COR-L47 (cell line): ENCODE measurements at regions not wholly inside any gene's neighbourhood (a gene's known extent, or its start where the extent isn't known, plus 50 kb on each side); places are given as distances from the start of the nearest gene placed in this dataset.

ENCODE experiments used
- DNase-seq: peaks from one replicate; lab custom pipeline; 2025; lab: John Stamatoyannopoulos, UW

DNA sequence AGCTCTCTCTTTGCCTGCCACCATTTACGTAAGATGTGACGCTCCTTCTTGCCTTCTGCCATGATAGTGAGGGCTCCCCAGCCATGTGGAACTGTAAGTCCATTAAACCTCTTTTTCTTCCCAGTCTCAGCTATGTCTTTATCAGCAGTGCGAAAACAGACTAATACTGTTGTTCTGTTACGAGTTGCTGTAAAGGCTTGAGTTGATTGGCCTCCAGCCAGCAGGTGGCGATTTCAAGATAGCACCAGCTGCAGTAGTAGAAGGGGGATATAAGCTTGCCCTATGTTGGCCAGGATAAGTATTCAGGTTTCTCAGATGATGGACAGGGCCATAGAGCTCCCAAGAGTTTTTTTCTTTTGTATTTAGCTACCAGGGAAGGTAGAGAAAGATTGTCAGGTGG lies 385.5 kb downstream of the MZT1 start:
- DNase-seq = no peak

DNA sequence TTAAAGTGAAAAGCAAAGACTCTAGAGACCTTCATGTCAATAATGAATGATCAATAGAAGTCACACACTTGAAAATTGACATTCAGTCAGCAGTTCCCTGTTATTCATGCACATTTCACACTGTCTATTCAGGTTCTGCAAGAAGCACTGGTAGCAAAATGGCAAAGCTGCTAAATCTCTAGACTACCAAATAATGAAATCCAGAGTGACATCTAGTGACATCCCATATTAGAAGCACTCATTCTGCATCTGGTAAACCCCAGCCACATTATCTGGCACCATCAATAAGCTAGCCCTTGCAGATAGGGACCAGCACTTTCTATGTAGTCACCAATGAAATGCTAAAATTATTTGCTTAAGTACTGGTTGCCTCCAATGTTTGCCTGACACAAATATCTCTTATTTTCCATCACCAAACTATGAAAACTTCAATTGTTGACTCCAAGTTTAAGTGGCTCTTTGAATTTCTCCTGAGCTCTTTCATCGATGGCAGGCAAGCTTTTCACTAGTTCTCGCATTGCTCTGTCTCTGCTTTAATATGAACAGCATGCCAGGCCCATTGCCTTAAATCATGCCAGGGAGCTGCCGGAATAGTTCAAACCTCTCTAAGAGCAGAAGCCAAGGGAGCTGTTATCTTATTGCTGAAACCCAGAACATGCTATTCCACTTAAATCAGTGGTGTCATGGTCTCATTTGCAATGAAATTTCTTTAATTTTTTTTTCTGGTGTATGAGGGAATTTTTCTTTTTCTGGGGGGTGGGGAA lies 409.9 kb downstream of the MZT1 start:
- DNase-seq = peak; percentile 14

DNA sequence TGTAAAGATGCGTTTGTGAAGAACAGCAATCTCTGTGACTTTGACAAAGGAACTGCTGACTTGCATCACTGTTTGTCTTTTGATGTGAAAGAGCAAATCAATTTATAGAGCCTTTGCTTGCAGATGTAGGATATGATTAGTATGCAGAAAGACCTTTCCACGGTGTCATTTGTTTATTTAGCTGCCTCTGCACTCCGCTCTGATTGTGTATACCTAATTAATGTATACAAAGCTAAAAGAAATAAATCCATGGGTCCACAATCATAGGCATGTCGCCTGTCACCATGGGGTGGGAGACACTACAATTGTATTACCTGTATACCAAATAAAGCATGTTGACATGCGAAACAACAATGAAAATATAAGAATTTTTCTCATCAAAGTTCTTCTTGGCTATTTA lies 410.7 kb downstream of the MZT1 start:
- DNase-seq = peak; percentile 84

DNA sequence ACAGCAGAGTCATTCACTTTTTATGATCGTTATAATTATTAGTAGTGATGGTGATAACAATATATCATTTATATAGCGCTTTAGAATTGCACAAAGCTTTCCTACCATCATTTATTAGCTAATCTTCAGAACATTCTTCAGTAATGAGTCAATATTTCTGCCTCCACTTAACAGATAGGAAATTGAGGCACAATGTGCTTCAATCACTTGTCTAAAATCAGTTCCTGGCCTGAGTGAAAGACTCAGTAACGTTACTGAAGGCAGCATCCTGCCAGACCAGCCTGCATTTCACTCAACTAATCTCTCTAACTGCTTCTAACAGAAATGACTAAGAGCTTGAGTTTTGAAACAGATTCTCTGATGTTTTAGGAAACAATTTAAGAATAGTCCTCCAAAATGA lies 412.1 kb downstream of the MZT1 start:
- DNase-seq = no peak

DNA sequence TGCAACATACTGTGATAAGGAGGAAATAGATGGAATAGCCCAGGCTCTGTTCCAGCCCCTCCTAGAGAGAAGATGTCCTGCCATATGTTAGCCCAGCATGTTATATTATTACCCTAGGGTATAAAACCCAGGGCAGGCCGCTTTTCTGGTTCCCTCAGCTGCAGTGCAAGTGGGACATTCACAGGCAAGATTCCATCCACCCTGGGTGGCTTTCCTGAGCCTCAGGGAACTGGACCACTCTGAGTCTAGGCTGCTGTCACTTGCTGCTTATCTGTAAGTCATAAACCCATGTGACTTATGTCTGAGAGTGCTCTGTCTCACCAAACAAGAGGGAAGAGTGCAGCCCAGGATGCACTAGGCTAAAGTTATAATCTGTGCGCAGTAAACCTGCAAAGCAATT lies 413.2 kb downstream of the MZT1 start:
- no peak for DNase-seq

DNA sequence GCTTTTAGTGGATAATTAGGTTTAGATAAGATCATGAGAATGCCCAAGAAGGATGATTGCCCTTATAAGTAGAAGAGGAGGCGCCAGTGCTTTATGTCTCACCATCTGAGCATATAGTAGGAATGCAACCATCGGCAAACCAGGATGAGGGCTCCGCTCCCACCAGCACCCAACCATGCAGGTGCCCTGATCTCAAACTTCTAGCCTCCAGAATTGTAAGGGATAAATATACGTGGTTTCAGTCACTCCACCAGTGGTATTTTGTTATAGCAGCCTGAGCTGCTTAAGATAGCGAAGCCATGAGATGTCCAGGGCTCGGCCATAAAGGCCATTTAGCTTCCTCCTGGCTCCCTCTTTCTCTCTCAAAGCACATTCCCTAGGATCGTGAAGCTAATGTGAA lies 413.9 kb downstream of the MZT1 start:
- DNase-seq = no peak

DNA sequence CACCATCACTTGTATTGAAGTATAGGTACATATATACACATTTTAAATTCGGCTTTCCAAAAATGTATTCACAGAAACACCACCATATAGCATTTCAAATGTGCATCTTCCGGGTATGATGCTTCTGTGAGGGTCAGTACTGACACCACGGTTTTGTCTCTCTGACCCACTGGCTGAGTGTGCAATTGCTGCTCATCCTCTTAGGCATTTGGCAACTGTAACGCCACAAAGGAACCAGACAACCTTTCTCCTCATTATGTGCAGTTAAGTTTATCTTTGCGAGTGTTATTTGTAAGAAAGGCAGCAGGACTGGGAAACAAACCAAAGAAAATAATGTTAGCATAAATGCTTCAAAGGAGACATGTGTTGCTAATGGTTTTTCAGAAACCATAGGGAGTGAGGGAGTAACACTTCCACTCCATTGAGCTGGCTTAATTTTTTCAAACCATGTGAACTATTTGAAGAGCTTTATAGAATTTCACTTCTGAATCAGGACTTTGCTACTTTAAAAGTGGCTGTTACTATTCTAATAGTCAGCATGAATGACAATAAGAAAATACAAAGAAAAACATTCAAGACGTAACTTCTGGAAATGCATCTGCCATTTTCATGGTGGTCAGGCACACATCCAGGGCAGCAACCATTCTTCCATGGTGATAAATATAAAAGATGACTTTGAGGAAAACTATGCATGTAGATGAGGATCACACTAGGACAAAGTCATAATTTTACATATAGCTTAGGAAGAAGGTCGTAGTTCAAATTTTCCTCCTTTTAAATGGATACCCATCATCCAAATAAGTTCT lies 423.3 kb downstream of the MZT1 start:
- DNase-seq = no peak

DNA sequence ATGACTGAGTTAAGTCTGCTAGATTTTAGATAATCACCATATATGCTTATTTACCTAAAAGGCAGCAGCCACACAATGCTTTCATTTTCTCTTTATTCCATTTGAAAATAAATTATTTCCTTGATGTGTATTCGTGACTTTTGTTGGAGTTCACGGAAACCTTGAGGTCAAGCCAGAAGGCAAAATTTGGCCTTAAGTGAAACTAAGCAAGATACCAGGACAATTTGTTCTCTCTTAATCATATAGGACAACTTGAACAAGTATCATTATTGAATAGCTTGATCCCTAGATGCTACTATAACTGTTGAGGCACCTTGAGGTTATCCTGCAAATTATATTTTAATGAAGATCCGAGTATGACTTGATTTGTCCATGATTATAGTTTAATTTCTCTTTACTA lies 429.2 kb upstream of the DACH1 start:
- DNase-seq = no peak

DNA sequence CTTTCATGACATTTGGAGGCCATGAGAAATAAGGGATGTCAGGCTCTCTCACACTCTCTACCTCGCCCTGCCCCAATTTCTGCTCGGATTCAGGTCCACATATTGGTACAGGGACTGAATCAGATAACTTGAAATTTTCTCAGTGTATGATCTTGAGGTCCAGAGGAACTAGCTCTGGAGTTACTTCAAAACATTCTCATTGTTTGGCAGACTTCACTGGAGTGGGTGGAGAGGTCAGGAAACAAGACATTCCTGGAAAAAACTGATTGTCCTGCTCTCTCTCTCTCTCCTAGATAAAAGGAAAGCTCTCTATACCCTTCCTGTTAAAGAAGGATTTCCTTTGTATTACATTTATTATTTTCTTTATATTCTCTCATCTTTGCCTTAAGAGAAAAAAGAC lies 428.1 kb upstream of the DACH1 start:
- DNase-seq = no peak

DNA sequence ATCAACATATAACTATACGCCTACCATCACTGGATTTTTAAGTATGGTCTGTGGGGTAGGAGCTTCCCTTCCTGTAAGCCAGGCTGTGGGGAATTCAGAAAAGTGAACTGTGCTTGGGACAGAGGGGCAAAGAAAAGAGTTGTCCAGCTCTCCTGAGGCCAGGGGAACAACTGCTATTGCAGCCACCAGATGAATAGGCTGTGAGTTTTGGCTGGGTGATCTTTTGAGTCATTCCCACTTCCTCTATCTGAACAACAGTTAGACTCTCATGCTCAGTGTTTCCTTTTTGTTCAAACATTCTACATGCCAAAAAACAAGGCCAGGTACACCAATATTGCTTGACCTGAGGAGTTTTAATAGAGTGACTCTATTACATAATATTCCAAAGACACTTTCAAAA lies 426.2 kb upstream of the DACH1 start:
- no peak for DNase-seq

DNA sequence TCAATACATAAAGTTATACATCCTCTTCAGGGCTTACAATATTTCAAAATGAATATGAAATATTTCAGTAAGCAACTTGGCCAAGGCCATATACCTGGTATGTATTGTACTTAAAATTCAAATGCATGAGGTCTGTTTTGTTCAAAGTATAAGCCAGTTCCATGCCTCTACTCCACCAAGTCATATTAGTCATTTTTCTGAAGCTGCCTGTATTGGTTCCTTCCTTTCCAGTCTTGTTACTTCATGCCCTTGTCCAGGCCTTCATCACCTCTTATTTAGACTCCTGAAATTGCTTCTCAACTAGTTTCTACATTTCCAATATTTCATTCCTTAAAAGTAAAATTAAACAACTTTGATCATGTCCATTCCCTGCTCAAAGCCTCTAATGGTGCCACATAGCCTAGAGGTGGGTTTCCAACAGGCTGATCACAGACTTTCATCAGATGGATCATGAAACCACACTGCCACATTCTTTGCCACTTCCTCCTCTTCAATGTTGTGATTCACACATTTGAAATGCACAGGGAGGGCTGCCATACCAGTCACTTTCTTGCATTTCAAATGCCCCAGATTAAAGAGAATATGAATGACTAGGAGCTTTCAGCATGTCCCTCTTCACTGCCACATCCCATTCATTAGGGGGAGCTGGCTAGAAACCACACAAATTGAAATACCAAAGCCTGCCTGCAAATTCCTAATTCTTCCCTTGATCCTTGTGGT lies 424.1 kb upstream of the DACH1 start:
- DNase-seq = no peak

DNA sequence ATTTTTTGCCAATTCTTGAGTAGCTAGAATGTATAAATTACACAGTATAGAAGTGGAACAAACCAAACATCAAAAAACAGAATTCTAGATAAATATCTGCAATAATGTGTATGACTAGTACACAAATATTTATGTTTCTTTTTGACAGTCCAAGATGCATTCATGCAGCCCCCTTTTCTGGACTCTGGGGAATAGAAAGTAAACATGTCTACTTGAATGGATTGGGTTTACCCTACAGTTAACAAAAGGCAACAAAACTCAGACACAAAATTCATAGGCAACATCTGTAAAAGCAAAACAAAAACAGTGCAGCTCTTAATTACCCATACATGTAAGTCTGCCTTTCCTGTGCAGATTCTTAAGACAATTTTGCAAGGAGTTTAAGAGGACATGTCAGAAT lies 419.4 kb upstream of the DACH1 start:
- no peak for DNase-seq

DNA sequence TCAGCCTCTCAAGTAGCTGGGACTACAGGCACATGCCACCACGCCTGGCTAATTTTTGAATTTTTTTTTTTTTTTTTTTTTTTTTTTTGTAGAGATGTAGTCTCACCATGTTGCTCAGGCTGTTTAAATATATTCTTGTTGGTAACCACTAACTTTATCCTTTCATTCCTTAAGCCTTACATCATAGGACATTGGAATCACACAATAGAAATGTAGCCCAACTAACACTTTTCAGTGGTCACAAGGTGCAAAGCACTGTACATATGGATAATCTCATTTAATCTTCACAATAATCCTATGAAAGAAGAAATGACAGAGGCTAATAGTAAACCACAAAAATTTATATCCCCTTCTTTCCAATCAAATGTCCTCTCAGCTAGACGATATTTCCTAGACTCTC lies 417.8 kb upstream of the DACH1 start:
- DNase-seq = no peak

DNA sequence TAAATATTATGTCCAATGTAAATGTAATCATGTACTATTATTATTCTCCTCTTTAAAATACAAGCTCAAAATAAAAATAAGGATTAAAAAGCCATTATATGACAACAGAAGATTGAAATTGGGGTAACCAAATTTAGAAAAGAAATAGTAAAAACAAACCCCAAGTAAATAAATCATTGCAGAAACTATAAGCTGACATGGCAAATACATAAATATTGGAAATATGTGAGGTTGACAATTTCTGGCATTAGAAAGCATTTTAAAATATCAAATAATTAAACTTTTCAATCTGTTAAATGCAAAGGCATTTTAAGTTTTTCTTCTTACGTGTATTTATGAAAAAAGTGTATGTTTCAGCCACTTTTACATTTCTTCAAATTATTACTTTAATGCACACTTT lies 394.7 kb upstream of the DACH1 start:
- DNase-seq = no peak

DNA sequence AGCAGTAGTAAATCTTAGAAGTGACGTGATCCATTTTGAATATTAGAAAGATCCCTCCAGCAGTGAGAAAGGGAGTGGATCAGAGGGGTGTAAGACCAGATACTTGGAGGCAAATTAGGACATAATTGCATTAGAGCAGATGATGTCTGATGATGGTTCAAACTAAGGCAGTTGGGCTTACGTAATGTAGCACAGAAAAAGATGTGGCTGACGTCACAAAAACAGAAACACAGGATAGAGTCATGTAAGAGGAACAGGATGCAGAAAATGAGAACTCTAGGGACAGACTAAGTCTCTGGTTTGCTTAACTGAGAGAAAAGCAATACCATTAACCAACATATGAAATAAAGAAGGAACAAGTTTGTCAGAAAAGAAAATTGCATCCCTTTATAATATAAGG lies 392.5 kb upstream of the DACH1 start:
- DNase-seq = no peak

DNA sequence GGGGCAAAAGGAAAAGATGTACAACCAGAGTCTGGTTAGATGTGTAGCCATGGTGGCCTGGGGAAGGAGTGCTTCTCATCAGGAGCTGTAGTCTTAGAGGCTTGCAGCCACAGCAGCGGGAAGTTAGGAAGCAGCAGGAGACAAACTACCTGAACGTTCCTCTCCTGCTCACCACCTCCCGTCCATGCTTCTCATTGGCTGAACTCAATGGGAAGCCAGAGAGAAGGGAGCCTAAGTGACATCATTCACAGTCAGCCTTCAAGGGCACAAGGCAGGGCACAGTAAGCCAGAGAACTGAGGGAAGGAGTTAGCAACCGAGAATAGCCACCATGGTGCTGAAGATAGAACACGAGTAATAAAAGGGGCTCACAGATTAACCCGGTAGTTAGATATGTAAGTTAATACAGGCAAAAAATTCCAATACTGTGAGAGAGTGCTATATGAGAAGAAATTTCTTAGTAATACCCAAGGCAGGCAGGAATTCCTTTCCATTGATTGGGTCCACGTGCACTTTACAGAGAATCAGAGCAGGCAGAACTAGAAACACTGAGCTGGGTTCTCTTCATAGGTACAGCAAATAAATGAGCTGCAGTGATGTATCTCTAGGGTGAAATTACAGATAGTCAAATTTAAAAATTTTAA lies 391.5 kb upstream of the DACH1 start:
- DNase-seq = no peak

DNA sequence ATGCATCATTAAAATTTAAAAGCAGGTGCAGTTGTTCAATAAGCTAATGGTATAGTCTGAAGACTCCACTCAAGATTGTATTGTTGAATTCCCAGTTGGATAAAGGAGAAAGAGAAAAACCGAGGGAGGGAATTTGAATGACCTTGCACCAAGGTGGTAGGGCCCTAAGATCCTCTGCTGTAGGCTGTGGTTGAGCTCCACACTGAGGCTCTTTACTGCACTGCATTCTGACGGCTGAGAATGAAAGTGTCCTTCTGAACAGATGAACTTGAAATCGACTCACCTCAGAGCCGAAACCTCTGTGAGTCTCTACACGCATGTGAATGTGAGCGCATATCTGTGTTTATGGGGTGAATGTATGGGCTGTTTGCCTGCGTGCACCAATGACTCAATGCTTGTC lies 388.9 kb upstream of the DACH1 start:
- DNase-seq = peak; percentile 67

DNA sequence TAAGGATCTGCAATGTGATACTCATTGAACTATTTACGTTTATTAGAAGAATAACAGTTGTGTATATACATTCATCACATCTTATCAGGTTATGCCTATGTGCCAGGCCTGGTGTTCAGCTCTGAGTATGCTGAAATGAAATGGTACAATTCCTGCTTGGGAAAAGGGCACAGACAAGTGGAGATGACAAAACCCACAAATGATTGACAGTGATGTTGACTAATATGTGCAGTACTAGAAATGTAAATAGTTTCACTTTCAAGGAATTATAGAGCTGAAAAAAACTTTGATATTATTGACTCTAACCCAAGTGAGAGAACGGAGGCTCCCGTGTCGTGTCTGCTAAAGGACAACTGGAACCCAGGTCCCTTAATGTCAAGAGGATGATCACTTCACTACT lies 386.8 kb upstream of the DACH1 start:
- no peak for DNase-seq

DNA sequence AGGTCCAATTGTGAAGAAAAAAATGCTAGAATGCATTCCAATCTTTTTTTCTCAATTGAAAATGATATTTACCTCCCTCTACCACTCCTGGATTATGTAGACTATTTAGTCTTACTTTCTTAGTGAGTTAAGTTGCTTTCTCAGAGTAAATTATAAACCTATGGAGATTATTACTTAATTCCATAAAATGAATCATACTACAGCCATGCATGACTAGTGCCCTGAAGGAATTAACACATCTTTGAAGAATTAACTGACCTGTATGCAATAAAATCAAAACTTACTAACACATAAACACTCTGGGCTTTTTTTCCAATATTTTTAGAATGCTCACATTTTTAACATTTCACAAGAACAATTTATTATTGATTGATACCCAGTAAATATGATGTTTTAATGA lies 379.4 kb upstream of the DACH1 start:
- no peak for DNase-seq

DNA sequence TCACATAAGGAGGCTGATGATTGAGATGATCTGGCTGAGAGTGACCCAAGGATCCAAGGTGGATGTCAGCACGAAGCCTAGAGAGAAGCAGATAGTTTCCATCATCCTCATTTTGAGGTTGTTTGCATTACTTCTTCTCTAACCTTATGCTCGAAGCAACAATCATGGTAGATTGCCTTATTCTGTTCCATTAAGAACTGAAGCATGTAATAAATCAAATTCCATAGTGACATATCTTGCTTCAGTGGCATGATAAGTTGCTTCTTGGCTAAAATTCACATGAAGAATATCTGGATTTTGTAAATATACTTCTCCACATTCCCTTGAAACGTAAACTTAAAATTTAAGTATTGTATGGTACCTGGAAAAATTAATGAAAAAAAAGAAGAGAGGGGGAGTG lies 377.8 kb upstream of the DACH1 start:
- no peak for DNase-seq

DNA sequence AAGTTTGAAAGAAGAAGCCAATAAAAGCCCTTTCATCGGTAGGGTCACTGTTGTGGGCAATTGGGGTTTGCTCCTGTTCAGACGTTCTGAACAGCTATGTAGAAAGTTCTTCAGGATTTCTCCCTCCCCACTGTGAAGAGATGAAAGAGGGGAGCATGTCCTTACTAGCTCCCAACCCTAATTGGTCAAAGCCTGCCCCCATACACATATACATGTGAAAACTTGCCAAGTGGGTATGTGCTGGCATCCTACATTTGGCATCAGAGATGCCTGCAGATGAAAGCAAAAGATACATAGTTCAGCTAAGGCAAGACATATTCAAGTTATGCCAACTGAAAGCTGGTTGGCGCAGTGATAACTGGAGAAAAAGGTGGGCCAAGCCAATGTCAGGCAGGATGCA lies 363.1 kb upstream of the DACH1 start:
- no peak for DNase-seq

DNA sequence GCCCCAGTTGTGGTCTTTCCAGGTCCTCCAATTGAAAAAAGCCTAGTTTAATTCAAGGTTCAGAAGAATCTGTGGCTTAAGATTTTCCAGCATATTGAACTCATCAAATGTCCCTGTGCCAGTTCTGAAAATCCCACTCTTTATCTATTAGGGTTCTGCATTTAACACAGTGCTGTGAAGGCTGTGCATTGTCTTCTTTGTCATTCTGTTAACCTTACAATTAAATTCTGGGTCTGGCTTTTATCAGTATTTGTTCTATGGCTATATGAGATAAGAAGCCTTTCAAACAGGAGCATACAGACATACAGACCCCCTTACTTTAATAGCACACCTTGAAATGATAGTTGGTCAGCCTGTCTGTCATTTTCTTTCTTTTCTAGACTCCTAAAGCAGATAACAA lies 362.1 kb upstream of the DACH1 start:
- no peak for DNase-seq
